Ishikawa (cell line): ENCODE measurements at regions not wholly inside any gene's neighbourhood (a gene's known extent, or its start where the extent isn't known, plus 50 kb on each side); places are given as distances from the start of the nearest gene placed in this dataset.

Experiments
- EP300 ChIP-seq: IDR thresholded peaks from 2 replicates; pipeline ENCODE4 v1.6.1; 2012; ENCODE audit warnings: borderline replicate concordance
- FOXM1 ChIP-seq: IDR thresholded peaks from 2 replicates; pipeline ENCODE4 v1.6.1; 2012; ENCODE audit warnings: low read depth, borderline replicate concordance
- MAX ChIP-seq: IDR thresholded peaks from 2 replicates; pipeline ENCODE4 v1.6.1; 2012
- RAD21 ChIP-seq: IDR thresholded peaks from 2 replicates; pipeline ENCODE4 v1.6.1; 2012; ENCODE audit warnings: low read depth
- TAF1 ChIP-seq: IDR thresholded peaks from 2 replicates; pipeline ENCODE4 v1.6.1; 2012; ENCODE audit warnings: low read depth, mild to moderate bottlenecking
- YY1 ChIP-seq: IDR thresholded peaks from 2 replicates; pipeline ENCODE4 v1.6.1; 2012; ENCODE audit warnings: low read depth

- no peak for TF ChIP-seq RAD21
- TF ChIP-seq TAF1: no peak
- TF ChIP-seq EP300: no peak
- TF ChIP-seq FOXM1: no peak
- TF ChIP-seq YY1: no peak
- no peak for TF ChIP-seq MAX
These were observed 205.0 kb upstream of the GRIK3 start for GRCh38 chr1:37239225-37239740.
